ENCODE measurements at regions not wholly inside any gene's neighbourhood (a gene's known extent, or its start where the extent isn't known, plus 50 kb on each side); places are given as distances from the start of the nearest gene placed in this dataset.
"Not testable (repeated sequence)": the region's sequence is repeated elsewhere in the genome, so short reads cannot be mapped to it uniquely, and the experiment has no call there.

GRCh38 chr21:5111197-5111596 is 5410.2 kb upstream of the TPTE start:
- H3K36me3 ChIP-seq (ENCODE audit: control insufficient read depth in 2 of 2, insufficient read depth in 2 of 2, low read length in 1 of 2); H3K27ac ChIP-seq (ENCODE audit: low read depth in 1 of 2, low read length in 1 of 2); H3K9me3 ChIP-seq (ENCODE audit: control insufficient read depth in 2 of 2, insufficient read depth in 1 of 2, low read length in 1 of 2); DNase-seq (ENCODE audit: low read depth in 6 of 9, low spot score in 9 of 9); H3K4me3 ChIP-seq (ENCODE audit: low read length in 2 of 2); H3K4me1 ChIP-seq (ENCODE audit: control insufficient read depth in 2 of 2, insufficient read depth in 2 of 2, low read length in 2 of 2); H3K27me3 ChIP-seq (ENCODE audit: control insufficient read depth in 2 of 2, insufficient read depth in 1 of 2, low read length in 1 of 2): not testable (repeated sequence)
- 100% methylated on average over 5 of the region's 10 CpGs for WGBS

- not testable (repeated sequence) for H3K4me1 ChIP-seq (ENCODE audit: control insufficient read depth in 2 of 2, insufficient read depth in 2 of 2, low read length in 2 of 2); H3K27me3 ChIP-seq (ENCODE audit: control insufficient read depth in 2 of 2, insufficient read depth in 1 of 2, low read length in 1 of 2)
- no CpG with 5 or more reads among the region's 10 CpGs for WGBS
Measured at GRCh38 chr21:5113092-5113491, 5408.3 kb upstream of the TPTE start.

GRCh38 chr21:5114468-5114867 is 5406.9 kb upstream of the TPTE start:
- H3K27me3 ChIP-seq (ENCODE audit: control insufficient read depth in 2 of 2, insufficient read depth in 1 of 2, low read length in 1 of 2); H3K4me1 ChIP-seq (ENCODE audit: control insufficient read depth in 2 of 2, insufficient read depth in 2 of 2, low read length in 2 of 2); H3K27ac ChIP-seq (ENCODE audit: low read depth in 1 of 2, low read length in 1 of 2); H3K36me3 ChIP-seq (ENCODE audit: control insufficient read depth in 2 of 2, insufficient read depth in 2 of 2, low read length in 1 of 2); DNase-seq (ENCODE audit: low read depth in 6 of 9, low spot score in 9 of 9); H3K4me3 ChIP-seq (ENCODE audit: low read length in 2 of 2); H3K9me3 ChIP-seq (ENCODE audit: control insufficient read depth in 2 of 2, insufficient read depth in 1 of 2, low read length in 1 of 2): not testable (repeated sequence)
- WGBS, result no CpG with 5 or more reads among the region's 8 CpGs

More at GRCh38 chr21:5113092-5113491, 5408.3 kb upstream of the TPTE start:
- not testable (repeated sequence) for DNase-seq (ENCODE audit: low read depth in 6 of 9, low spot score in 9 of 9); H3K4me3 ChIP-seq (ENCODE audit: low read length in 2 of 2); H3K27ac ChIP-seq (ENCODE audit: low read depth in 1 of 2, low read length in 1 of 2); H3K36me3 ChIP-seq (ENCODE audit: control insufficient read depth in 2 of 2, insufficient read depth in 2 of 2, low read length in 1 of 2); H3K9me3 ChIP-seq (ENCODE audit: control insufficient read depth in 2 of 2, insufficient read depth in 1 of 2, low read length in 1 of 2)

GRCh38 chr21:5114893-5115645 is 5406.3 kb upstream of the TPTE start:
- WGBS, result 89% methylated on average over 18 of the region's 24 CpGs
- not testable (repeated sequence) for DNase-seq (ENCODE audit: low read depth in 6 of 9, low spot score in 9 of 9); H3K36me3 ChIP-seq (ENCODE audit: control insufficient read depth in 2 of 2, insufficient read depth in 2 of 2, low read length in 1 of 2); H3K4me3 ChIP-seq (ENCODE audit: low read length in 2 of 2); H3K27me3 ChIP-seq (ENCODE audit: control insufficient read depth in 2 of 2, insufficient read depth in 1 of 2, low read length in 1 of 2); H3K9me3 ChIP-seq (ENCODE audit: control insufficient read depth in 2 of 2, insufficient read depth in 1 of 2, low read length in 1 of 2); H3K27ac ChIP-seq (ENCODE audit: low read depth in 1 of 2, low read length in 1 of 2); H3K4me1 ChIP-seq (ENCODE audit: control insufficient read depth in 2 of 2, insufficient read depth in 2 of 2, low read length in 2 of 2)

- not testable (repeated sequence) for H3K4me3 ChIP-seq (ENCODE audit: low read length in 2 of 2); H3K27me3 ChIP-seq (ENCODE audit: control insufficient read depth in 2 of 2, insufficient read depth in 1 of 2, low read length in 1 of 2); H3K9me3 ChIP-seq (ENCODE audit: control insufficient read depth in 2 of 2, insufficient read depth in 1 of 2, low read length in 1 of 2); DNase-seq (ENCODE audit: low read depth in 6 of 9, low spot score in 9 of 9); H3K36me3 ChIP-seq (ENCODE audit: control insufficient read depth in 2 of 2, insufficient read depth in 2 of 2, low read length in 1 of 2); H3K4me1 ChIP-seq (ENCODE audit: control insufficient read depth in 2 of 2, insufficient read depth in 2 of 2, low read length in 2 of 2)
- WGBS, result 84% methylated on average over 18 of the region's 24 CpGs
- H3K27ac ChIP-seq (ENCODE audit: low read depth in 1 of 2, low read length in 1 of 2), result peak overlapping the region in 1 of 2 donors; percentile 18
Measured at GRCh38 chr21:5115646-5116343, 5405.6 kb upstream of the TPTE start.

GRCh38 chr21:5116344-5117123 is 5404.8 kb upstream of the TPTE start:
- H3K4me1 ChIP-seq (ENCODE audit: control insufficient read depth in 2 of 2, insufficient read depth in 2 of 2, low read length in 2 of 2); H3K9me3 ChIP-seq (ENCODE audit: control insufficient read depth in 2 of 2, insufficient read depth in 1 of 2, low read length in 1 of 2); H3K27me3 ChIP-seq (ENCODE audit: control insufficient read depth in 2 of 2, insufficient read depth in 1 of 2, low read length in 1 of 2); DNase-seq (ENCODE audit: low read depth in 6 of 9, low spot score in 9 of 9); H3K27ac ChIP-seq (ENCODE audit: low read depth in 1 of 2, low read length in 1 of 2); H3K36me3 ChIP-seq (ENCODE audit: control insufficient read depth in 2 of 2, insufficient read depth in 2 of 2, low read length in 1 of 2); H3K4me3 ChIP-seq (ENCODE audit: low read length in 2 of 2): not testable (repeated sequence)
- whole genome bisulfite sequencing, result 83% methylated on average over 1 of the region's 19 CpGs

GRCh38 chr21:5117135-5117534 is 5404.2 kb upstream of the TPTE start:
- 73% methylated on average over 4 of the region's 15 CpGs for WGBS
- H3K4me1 ChIP-seq (ENCODE audit: control insufficient read depth in 2 of 2, insufficient read depth in 2 of 2, low read length in 2 of 2); H3K27ac ChIP-seq (ENCODE audit: low read depth in 1 of 2, low read length in 1 of 2); H3K27me3 ChIP-seq (ENCODE audit: control insufficient read depth in 2 of 2, insufficient read depth in 1 of 2, low read length in 1 of 2); H3K4me3 ChIP-seq (ENCODE audit: low read length in 2 of 2); DNase-seq (ENCODE audit: low read depth in 6 of 9, low spot score in 9 of 9); H3K36me3 ChIP-seq (ENCODE audit: control insufficient read depth in 2 of 2, insufficient read depth in 2 of 2, low read length in 1 of 2); H3K9me3 ChIP-seq (ENCODE audit: control insufficient read depth in 2 of 2, insufficient read depth in 1 of 2, low read length in 1 of 2): not testable (repeated sequence)

GRCh38 chr21:5117666-5118295 is 5403.6 kb upstream of the TPTE start:
- H3K4me1 ChIP-seq (ENCODE audit: control insufficient read depth in 2 of 2, insufficient read depth in 2 of 2, low read length in 2 of 2); H3K36me3 ChIP-seq (ENCODE audit: control insufficient read depth in 2 of 2, insufficient read depth in 2 of 2, low read length in 1 of 2); H3K27ac ChIP-seq (ENCODE audit: low read depth in 1 of 2, low read length in 1 of 2); H3K27me3 ChIP-seq (ENCODE audit: control insufficient read depth in 2 of 2, insufficient read depth in 1 of 2, low read length in 1 of 2); H3K9me3 ChIP-seq (ENCODE audit: control insufficient read depth in 2 of 2, insufficient read depth in 1 of 2, low read length in 1 of 2); H3K4me3 ChIP-seq (ENCODE audit: low read length in 2 of 2): not testable (repeated sequence)
- peak in 1 of 9 donors; percentile 5 for DNase-seq (ENCODE audit: low read depth in 6 of 9, low spot score in 9 of 9)
- WGBS, result 56% methylated on average over 4 of the region's 17 CpGs

- WGBS, result 21% methylated on average over 4 of the region's 17 CpGs
- H3K4me3 ChIP-seq (ENCODE audit: low read length in 2 of 2); H3K27ac ChIP-seq (ENCODE audit: low read depth in 1 of 2, low read length in 1 of 2); H3K9me3 ChIP-seq (ENCODE audit: control insufficient read depth in 2 of 2, insufficient read depth in 1 of 2, low read length in 1 of 2); H3K4me1 ChIP-seq (ENCODE audit: control insufficient read depth in 2 of 2, insufficient read depth in 2 of 2, low read length in 2 of 2); H3K36me3 ChIP-seq (ENCODE audit: control insufficient read depth in 2 of 2, insufficient read depth in 2 of 2, low read length in 1 of 2); H3K27me3 ChIP-seq (ENCODE audit: control insufficient read depth in 2 of 2, insufficient read depth in 1 of 2, low read length in 1 of 2); DNase-seq (ENCODE audit: low read depth in 6 of 9, low spot score in 9 of 9): not testable (repeated sequence)
Measured at GRCh38 chr21:5118296-5118679, 5403.1 kb upstream of the TPTE start.
